Loucy (cell line): ENCODE measurements at regions not wholly inside any gene's neighbourhood (a gene's known extent, or its start where the extent isn't known, plus 50 kb on each side); places are given as distances from the start of the nearest gene placed in this dataset.

ENCODE experiments used
- H2AFZ ChIP-seq: fragments of 200-600 bp; sonication (generic); 2 replicates; pipeline ENCODE4 v1.6.0; 2016; ENCODE audit warnings: antibody characterized with exemption, mild to moderate bottlenecking, low read length, moderate library complexity
- H3F3A ChIP-seq: fragments of 200-600 bp; 2 replicates; pipeline ENCODE4 v1.6.0; 2016; ENCODE audit warnings: antibody characterized with exemption, low read depth, mild to moderate bottlenecking
- H3K27me3 ChIP-seq: fragments of 200-600 bp; sonication (generic); 2 replicates; pipeline ENCODE4 v1.6.1; 2014; ENCODE audit warnings: low read length, mild to moderate bottlenecking; ENCODE audit not compliant: insufficient read depth, poor library complexity, severe bottlenecking
- H3K36me3 ChIP-seq: fragments of 200-600 bp; sonication (generic); 2 replicates; pipeline ENCODE4 v1.6.1; 2016; ENCODE audit warnings: low read length; ENCODE audit not compliant: insufficient read depth
- H3K4me1 ChIP-seq: fragments of 200-600 bp; sonication (generic); 2 replicates; pipeline ENCODE4 v1.5.1; 2014; ENCODE audit warnings: low read length, mild to moderate bottlenecking; ENCODE audit not compliant: insufficient read depth, poor library complexity, severe bottlenecking
- H3K4me2 ChIP-seq: fragments of 200-600 bp; sonication (generic); 2 replicates; pipeline ENCODE4 v1.6.0; 2014; ENCODE audit warnings: antibody characterized with exemption, low read length, low read depth, mild to moderate bottlenecking; ENCODE audit not compliant: poor library complexity, severe bottlenecking
- H3K4me3 ChIP-seq: fragments of 200-600 bp; sonication (generic); 2 replicates; pipeline ENCODE4 v1.5.1; 2014; ENCODE audit warnings: low read length, mild to moderate bottlenecking, mixed read lengths; ENCODE audit not compliant: poor library complexity, severe bottlenecking
- H3K79me2 ChIP-seq: fragments of 200-600 bp; sonication (generic); 2 replicates; pipeline ENCODE4 v1.6.1; 2014; ENCODE audit warnings: low read length; ENCODE audit not compliant: insufficient read depth
- H3K9ac ChIP-seq: fragments of 200-600 bp; sonication (generic); 2 replicates; pipeline ENCODE4 v1.6.0; 2014; ENCODE audit warnings: mild to moderate bottlenecking, low read depth, low read length, moderate library complexity; ENCODE audit not compliant: poor library complexity, severe bottlenecking
- H3K9me2 ChIP-seq: fragments of 200-600 bp; sonication (generic); replicated peaks from 2 replicates; pipeline ENCODE4 v1.6.1; 2016; ENCODE audit warnings: low read depth, low read length, mixed read lengths
- H3K9me3 ChIP-seq: fragments of 200-600 bp; sonication (generic); 2 replicates; pipeline ENCODE4 v1.6.1; 2014; ENCODE audit warnings: mild to moderate bottlenecking, antibody characterized with exemption, low read length, low read depth; ENCODE audit not compliant: insufficient read depth
- H4K20me1 ChIP-seq: fragments of 200-600 bp; sonication (generic); 2 replicates; pipeline ENCODE4 v1.6.0; 2014; ENCODE audit warnings: antibody characterized with exemption, low read length, mild to moderate bottlenecking; ENCODE audit not compliant: insufficient read depth, poor library complexity, severe bottlenecking
- CTCF ChIP-seq: fragments of 200-600 bp; sonication (generic); conservative IDR thresholded peaks from 2 replicates; pipeline ENCODE4 v1.5.1; 2014; ENCODE audit warnings: mild to moderate bottlenecking, antibody characterized with exemption, low read length
- EZH2phosphoT487 ChIP-seq: fragments of 200-600 bp; IDR thresholded peaks from 2 replicates; pipeline ENCODE4 v1.6.1; 2018; ENCODE audit warnings: antibody characterized with exemption, mild to moderate bottlenecking, moderate library complexity, borderline replicate concordance

- Histone ChIP-seq H3K9me2 (no peaks in the 10 kb centered on the region), H3F3A (no peaks in the 10 kb centered on the region)
Observed at GRCh38 chr21:20311234-20311787, 686.9 kb upstream of the NCAM2 start.

GRCh38 chr21:20313013-20313412 lies 685.2 kb upstream of the NCAM2 start:
- H2AFZ ChIP-seq: no peak overlapping the region
- H3F3A ChIP-seq: no peaks in the 10 kb centered on the region
- no peaks in the 10 kb centered on the region for H3K9me2 ChIP-seq
- TF ChIP-seq EZH2phosphoT487 (no peak), CTCF (no peak)
- H3K4me1 ChIP-seq: no peaks in the 10 kb centered on the region
- H4K20me1 ChIP-seq: no peaks in the 10 kb centered on the region
- H3K4me3 ChIP-seq: no peak overlapping the region
- H3K79me2 ChIP-seq: no peaks in the 10 kb centered on the region
- H3K27me3 ChIP-seq: no peaks in the 10 kb centered on the region
- no peak overlapping the region for H3K4me2 ChIP-seq
- H3K9me3 ChIP-seq: no peaks in the 10 kb centered on the region
- no peak overlapping the region for H3K9ac ChIP-seq
- no peaks in the 10 kb centered on the region for H3K36me3 ChIP-seq

More at GRCh38 chr21:20311234-20311787, 686.9 kb upstream of the NCAM2 start:
- no peaks in the 10 kb centered on the region for H4K20me1 ChIP-seq
- H3K4me3 ChIP-seq: no peak overlapping the region
- no peak overlapping the region for H3K9ac ChIP-seq
- no peaks in the 10 kb centered on the region for H3K79me2 ChIP-seq
- H3K4me1 ChIP-seq: no peaks in the 10 kb centered on the region
- H3K36me3 ChIP-seq: no peaks in the 10 kb centered on the region
- H3K9me3 ChIP-seq: no peaks in the 10 kb centered on the region
- H3K27me3 ChIP-seq: no peaks in the 10 kb centered on the region
- H3K4me2 ChIP-seq: no peak overlapping the region
- H2AFZ ChIP-seq: no peak overlapping the region
- TF ChIP-seq EZH2phosphoT487 (no peak), CTCF (no peak)

- Histone ChIP-seq H3K4me2 (no peak overlapping the region), H3K4me1 (no peaks in the 10 kb centered on the region), H3K36me3 (no peaks in the 10 kb centered on the region), H4K20me1 (no peaks in the 10 kb centered on the region), H3K9me3 (no peaks in the 10 kb centered on the region), H3F3A (no peaks in the 10 kb centered on the region), H3K4me3 (no peak overlapping the region), H2AFZ (no peak overlapping the region), H3K27me3 (no peaks in the 10 kb centered on the region), H3K79me2 (no peaks in the 10 kb centered on the region), H3K9ac (no peak overlapping the region), H3K9me2 (no peaks in the 10 kb centered on the region)
- TF ChIP-seq CTCF (no peak), EZH2phosphoT487 (no peak)
Observed at GRCh38 chr21:20315042-20315441, 683.2 kb upstream of the NCAM2 start.
